Superior temporal gyrus (tissue), 1 donor: ENCODE measurements at regions not wholly inside any gene's neighbourhood (a gene's known extent, or its start where the extent isn't known, plus 50 kb on each side); places are given as distances from the start of the nearest gene placed in this dataset.
"Not testable (repeated sequence)": the region's sequence is repeated elsewhere in the genome, so short reads cannot be mapped to it uniquely, and the experiment has no call there.

Experiments used
- DNase-seq: peaks from one replicate; pipeline ENCODE4 v3.0.0-alpha.2; 2016; ENCODE audit errors: extremely low spot score

DNA sequence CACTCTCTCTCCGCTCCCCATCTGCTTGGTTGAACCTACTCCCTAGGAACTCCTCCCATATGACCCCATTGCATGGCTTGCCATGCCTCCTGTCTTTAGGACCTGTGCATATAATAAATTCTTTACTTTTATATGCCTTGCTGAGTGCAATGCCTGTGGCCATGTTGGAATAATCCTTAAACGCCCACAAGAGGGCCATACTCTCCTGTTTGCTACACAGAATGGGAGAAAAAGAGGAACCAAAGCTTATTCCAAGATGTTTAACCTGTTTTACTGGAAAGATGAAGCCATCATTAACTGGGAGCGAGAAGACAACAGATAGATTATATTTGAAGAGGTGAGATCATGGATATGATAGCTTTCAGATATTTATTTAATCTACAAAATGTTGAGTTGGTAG is 1097.8 kb downstream of the NAALADL2 start:
- DNase-seq = no peak

- DNase-seq = no peak
Measured at GRCh38 chr3:175951047-175951694, 1092.0 kb downstream of the NAALADL2 start.

DNA sequence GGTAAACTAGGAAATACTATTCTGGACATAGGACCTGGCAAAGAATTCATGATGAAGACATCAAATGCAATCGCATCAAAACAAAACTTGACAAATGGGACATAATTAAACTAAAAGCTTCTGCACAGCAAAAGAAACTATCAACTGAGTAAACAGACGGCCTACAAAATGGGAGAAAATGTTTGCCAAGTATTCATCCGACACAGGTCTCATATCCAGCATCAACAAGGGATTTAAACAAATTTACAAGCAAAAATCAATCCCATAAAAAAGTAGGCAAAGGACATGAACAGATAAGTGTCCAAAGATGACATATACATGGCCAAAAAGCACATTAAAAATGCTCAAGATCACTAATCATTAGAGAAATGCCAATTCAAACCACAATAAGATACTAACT is 1088.9 kb downstream of the NAALADL2 start:
- DNase-seq = no peak

GRCh38 chr3:175941352-175941751 is 1082.2 kb downstream of the NAALADL2 start:
- peak; percentile 28 for DNase-seq

- no peak for DNase-seq
Measured at GRCh38 chr3:175940881-175941280, 1081.7 kb downstream of the NAALADL2 start.

- DNase-seq = no peak
Measured at GRCh38 chr3:175940243-175940642, 1081.1 kb downstream of the NAALADL2 start.

DNA sequence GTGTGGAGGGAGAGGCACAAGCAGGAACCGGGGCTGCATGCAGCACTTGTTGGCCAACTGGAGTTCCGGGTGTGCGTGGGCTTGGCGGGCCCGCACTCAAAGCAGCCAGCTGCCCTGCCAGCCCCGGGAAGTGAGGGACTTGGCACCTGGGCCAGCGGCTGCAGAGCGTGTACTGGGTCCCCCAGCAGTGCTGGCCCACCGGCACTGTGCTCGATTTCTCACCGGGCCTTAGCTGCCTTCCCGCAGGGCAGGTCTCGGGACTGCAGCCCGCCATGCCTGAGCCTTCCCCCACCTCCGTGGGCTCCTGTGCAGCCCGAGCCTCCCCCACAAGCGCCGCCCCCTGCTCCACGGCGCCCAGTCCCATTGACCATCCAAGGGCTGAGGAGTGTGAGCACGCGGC is 1078.2 kb downstream of the NAALADL2 start:
- DNase-seq = not testable (repeated sequence)

GRCh38 chr3:175932586-175932985 is 1073.5 kb downstream of the NAALADL2 start:
- DNase-seq = no peak

DNA sequence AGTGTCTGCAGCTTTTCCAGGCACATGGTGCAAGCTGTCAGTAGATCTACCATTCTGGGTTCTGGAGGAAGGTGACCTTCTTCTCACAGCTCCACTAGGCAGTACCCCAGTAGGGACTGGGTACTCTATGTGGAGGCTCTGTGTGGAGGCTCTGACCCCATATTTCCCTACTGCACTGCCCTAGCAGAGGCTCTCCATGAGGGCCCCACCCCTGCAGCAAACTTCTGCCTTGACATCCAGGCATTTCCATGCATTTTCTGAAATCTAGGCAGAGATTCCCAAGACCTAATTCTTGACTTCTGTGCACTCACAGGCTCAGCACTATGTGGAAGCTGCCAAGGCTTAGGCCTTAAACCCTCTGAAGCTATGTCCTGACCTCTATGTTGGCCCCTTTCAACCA is 1060.0 kb downstream of the NAALADL2 start:
- DNase-seq = no peak

- DNase-seq = no peak
Measured at GRCh38 chr3:175916191-175916934, 1057.2 kb downstream of the NAALADL2 start.

DNA sequence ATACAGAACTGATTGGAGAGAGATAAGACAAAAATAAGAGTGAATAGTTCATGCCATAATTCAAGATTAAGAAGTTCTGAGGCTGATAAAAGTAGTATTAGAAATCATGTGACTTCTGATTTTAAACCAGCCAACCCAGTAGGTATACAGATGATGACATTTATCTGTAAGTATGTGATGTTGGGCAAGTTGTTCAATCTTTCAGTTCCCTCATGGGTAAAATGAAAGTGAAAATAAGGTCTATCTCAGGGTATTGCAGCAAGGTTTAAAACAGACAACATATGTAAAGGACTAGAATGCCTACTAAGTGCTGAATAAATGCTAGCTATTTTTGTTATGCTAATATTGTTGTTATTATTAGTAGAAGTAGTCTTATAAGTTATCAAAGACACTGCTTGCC is 1055.7 kb downstream of the NAALADL2 start:
- no peak for DNase-seq

- no peak for DNase-seq
Measured at GRCh38 chr3:175913286-175913685, 1054.2 kb downstream of the NAALADL2 start.

- DNase-seq = no peak
Measured at GRCh38 chr3:175911937-175912336, 1052.8 kb downstream of the NAALADL2 start.

GRCh38 chr3:175902226-175902625 is 1043.1 kb downstream of the NAALADL2 start:
- DNase-seq = no peak

DNA sequence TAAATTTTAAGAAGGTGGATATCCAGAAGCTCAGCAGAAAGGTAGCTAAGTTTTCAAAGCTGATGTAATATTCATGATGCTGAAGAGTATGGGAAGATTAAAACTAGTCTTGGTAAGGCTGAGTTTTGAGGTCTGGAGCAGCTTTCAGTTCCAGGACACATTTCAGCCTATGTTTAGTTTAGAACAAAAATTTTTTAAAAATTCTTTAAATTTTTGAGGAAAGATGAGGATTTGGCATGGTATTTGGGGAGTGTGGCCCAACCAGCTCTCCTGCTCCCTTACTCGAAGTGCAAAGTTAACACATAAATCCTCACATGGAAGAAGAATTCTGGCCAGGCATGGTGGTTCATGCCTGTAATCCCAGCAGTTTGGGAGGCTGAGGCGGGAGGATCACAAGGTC is 1039.1 kb downstream of the NAALADL2 start:
- no peak for DNase-seq

DNA sequence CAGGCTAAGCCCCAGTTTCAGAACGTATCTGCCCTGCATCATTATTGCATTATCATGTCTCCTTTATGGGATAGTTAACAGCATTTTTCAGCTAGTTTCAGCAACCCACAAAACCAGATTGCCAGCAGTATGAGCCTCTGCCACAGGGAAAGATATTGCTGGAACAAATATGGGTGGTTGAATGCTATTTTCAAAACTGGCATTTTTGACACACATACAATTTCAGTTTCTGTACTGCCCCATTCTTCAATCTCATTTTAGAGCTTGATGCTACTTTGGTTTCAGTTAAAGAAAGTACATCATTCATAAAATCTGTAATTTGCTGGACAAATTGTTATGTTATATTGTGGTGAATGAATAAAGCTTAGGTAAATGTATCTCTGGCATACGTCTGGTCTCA is 1037.5 kb downstream of the NAALADL2 start:
- DNase-seq = no peak

GRCh38 chr3:175895731-175896130 is 1036.6 kb downstream of the NAALADL2 start:
- no peak for DNase-seq

DNA sequence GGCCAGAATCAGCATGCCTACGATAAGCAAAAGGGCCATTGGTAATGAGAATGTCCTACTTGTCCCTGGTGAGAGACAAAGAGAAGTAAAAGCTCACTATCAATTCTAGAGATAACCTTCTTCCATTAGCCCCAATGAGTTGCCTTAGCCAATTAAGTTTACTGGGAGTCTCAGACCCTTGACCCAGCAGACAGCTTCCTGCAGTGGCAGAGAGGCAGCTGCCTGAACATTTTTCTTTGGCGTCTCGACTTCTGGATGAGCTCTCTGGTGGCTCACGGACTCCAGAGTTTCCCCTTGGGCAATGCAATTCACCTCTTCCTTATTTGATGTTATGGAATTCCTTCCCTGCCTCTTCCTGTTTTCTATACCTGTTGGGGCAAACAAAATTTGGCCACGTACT is 1034.4 kb downstream of the NAALADL2 start:
- no peak for DNase-seq

- DNase-seq = no peak
Measured at GRCh38 chr3:175890066-175890465, 1030.9 kb downstream of the NAALADL2 start.

- no peak for DNase-seq
Measured at GRCh38 chr3:175885231-175885766, 1026.2 kb downstream of the NAALADL2 start.

- DNase-seq = no peak
Measured at GRCh38 chr3:175879417-175879816, 1020.3 kb downstream of the NAALADL2 start.

- no peak for DNase-seq
Measured at GRCh38 chr3:175869404-175869803, 1010.3 kb downstream of the NAALADL2 start.

DNA sequence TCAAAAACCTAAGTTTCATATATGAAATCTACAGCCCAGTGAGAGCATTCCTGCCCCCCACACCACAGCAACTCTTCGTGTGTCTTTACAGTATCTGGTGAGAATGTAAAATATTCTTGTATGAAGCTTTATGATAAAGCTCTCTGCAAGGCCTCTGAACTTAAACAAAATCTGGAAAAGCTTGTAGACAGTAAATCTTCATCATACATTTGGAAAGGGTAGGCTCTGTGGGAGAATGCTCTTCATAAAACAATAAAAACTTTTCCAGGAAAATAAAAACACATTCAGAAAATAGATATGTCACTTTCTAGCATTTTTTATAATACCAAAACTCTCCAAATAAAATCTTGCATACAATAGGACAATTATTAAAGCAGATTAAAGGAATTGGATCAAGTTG is 1009.5 kb downstream of the NAALADL2 start:
- DNase-seq = no peak
